Mammary epithelial cell (primary cell): ENCODE measurements at regions not wholly inside any gene's neighbourhood (a gene's known extent, or its start where the extent isn't known, plus 50 kb on each side); places are given as distances from the start of the nearest gene placed in this dataset.

Source experiments
- EZH2 ChIP-seq: IDR thresholded peaks from 2 replicates; pipeline ENCODE4 v1.6.1; 2012; ENCODE audit warnings: low read length, inconsistent platforms, borderline replicate concordance
- TF ChIP-seq, protein P1 (sequence below), 2 donors: IDR thresholded peaks in 1 of 2; conservative IDR thresholded peaks in 1 of 2; 2 replicates each; pipeline ENCODE4 v1.5.1; 2011 to 2012; ENCODE audit warnings: inconsistent platforms in 2 of 2, low read length in 2 of 2, mild to moderate bottlenecking in 2 of 2, control low read depth in 1 of 2, low read depth in 1 of 2; ENCODE audit not compliant: insufficient read depth in 1 of 2; ENCODE audit errors: extremely low read depth in 1 of 2

DNA sequence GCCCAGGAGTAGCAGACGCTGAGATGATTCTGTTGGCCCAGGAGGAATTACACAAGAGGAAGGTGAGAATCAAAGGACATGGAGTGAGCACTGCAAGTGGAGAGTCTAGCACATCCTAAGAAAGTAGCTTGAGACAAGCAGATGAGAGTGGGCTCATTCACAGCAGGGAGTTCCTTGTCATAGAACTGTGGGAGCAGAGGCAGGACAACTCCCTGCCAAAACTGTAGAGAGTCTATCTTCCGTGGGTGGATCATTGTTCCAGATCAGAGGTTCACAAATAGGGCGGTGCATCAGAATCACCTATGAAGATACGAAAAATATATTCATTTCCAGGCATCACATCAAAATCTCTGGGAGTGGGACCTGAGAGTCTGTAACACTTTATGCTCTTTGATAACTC lies 288.9 kb upstream of the C16orf82 start:
- TF ChIP-seq, protein P1, sequence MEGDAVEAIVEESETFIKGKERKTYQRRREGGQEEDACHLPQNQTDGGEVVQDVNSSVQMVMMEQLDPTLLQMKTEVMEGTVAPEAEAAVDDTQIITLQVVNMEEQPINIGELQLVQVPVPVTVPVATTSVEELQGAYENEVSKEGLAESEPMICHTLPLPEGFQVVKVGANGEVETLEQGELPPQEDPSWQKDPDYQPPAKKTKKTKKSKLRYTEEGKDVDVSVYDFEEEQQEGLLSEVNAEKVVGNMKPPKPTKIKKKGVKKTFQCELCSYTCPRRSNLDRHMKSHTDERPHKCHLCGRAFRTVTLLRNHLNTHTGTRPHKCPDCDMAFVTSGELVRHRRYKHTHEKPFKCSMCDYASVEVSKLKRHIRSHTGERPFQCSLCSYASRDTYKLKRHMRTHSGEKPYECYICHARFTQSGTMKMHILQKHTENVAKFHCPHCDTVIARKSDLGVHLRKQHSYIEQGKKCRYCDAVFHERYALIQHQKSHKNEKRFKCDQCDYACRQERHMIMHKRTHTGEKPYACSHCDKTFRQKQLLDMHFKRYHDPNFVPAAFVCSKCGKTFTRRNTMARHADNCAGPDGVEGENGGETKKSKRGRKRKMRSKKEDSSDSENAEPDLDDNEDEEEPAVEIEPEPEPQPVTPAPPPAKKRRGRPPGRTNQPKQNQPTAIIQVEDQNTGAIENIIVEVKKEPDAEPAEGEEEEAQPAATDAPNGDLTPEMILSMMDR (conservative IDR thresholded peaks at IDR 0.05 in 1 of 2, IDR thresholded peaks at IDR 0.05 in 1 of 2; ENCODE audit: extremely low read depth in 1 of 2, insufficient read depth in 1 of 2, low read depth in 1 of 2, low read length in 2 of 2) = no peak
- TF ChIP-seq EZH2 = no peak
